ENCODE measurements at regions not wholly inside any gene's neighbourhood (a gene's known extent, or its start where the extent isn't known, plus 50 kb on each side); places are given as distances from the start of the nearest gene placed in this dataset.

- TF ChIP-seq MED13 (CRISPR knock-in tag; IDR thresholded peaks at IDR 0.05) (no peak), RXRB (CRISPR knock-in tag; IDR thresholded peaks at IDR 0.05; ENCODE audit: borderline replicate concordance) (peak; percentile 54), RERE (CRISPR knock-in tag; IDR thresholded peaks at IDR 0.05; ENCODE audit: low read depth) (0 out of 2 replicates have a peak, but pooled peaks have one; percentile 32), HOXA3 (CRISPR knock-in tag; IDR thresholded peaks at IDR 0.05) (no peak), IRF2 (CRISPR knock-in tag; IDR thresholded peaks at IDR 0.05) (no peak), NONO (IDR thresholded peaks at IDR 0.05) (no peak), NONO (CRISPR knock-in tag; conservative IDR thresholded peaks at IDR 0.05) (no peak), SRY (CRISPR knock-in tag; IDR thresholded peaks at IDR 0.05) (no peak), KLF13 (CRISPR knock-in tag; IDR thresholded peaks at IDR 0.05) (no peak), ZNF451 (CRISPR knock-in tag; IDR thresholded peaks at IDR 0.05) (no peak), TFAP4 (IDR thresholded peaks at IDR 0.05; ENCODE audit: borderline replicate concordance, low read depth) (no peak), ZNF138 (CRISPR knock-in tag; IDR thresholded peaks at IDR 0.05; ENCODE audit: low read depth) (no peak), HMG20B (CRISPR knock-in tag; conservative IDR thresholded peaks at IDR 0.05) (no peak), AGO1 (IDR thresholded peaks at IDR 0.05; ENCODE audit: low read depth, low read length, poor library complexity, severe bottlenecking) (no peak), RARA (CRISPR knock-in tag; IDR thresholded peaks at IDR 0.05) (peak; percentile 91), BCL6 (CRISPR knock-in tag; IDR thresholded peaks at IDR 0.05) (peak; percentile 63; the same call in 1 of the 2 replicates), CBX2 (IDR thresholded peaks at IDR 0.05; ENCODE audit: low read depth, low read length) (no peak), CBX2 (CRISPR knock-in tag; IDR thresholded peaks at IDR 0.05; ENCODE audit: low read depth) (no peak), JARID2 (CRISPR knock-in tag; IDR thresholded peaks at IDR 0.05; ENCODE audit: insufficient replicate concordance) (no peak), RNF2 (conservative IDR thresholded peaks at IDR 0.05; ENCODE audit: low read depth) (no peak), ZBTB21 (CRISPR knock-in tag; IDR thresholded peaks at IDR 0.05) (no peak), ZSCAN5A (CRISPR knock-in tag; IDR thresholded peaks at IDR 0.05; ENCODE audit: borderline replicate concordance) (no peak), HHEX (CRISPR knock-in tag; IDR thresholded peaks at IDR 0.05) (peak; percentile 83), TBX3 (IDR thresholded peaks at IDR 0.05; ENCODE audit: borderline replicate concordance) (peak; percentile 19; the same call in 1 of the 2 replicates), ZNF205 (CRISPR knock-in tag; IDR thresholded peaks at IDR 0.05) (0 out of 2 replicates have a peak, but pooled peaks have one; percentile 34)
- TF ChIP-seq, protein P1, sequence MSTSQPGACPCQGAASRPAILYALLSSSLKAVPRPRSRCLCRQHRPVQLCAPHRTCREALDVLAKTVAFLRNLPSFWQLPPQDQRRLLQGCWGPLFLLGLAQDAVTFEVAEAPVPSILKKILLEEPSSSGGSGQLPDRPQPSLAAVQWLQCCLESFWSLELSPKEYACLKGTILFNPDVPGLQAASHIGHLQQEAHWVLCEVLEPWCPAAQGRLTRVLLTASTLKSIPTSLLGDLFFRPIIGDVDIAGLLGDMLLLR (CRISPR knock-in tag; IDR thresholded peaks at IDR 0.05): no peak
These were observed 97.9 kb downstream of the TMEM168 start (continued) for GRCh38 chr7:112692333-112692732.

All from HepG2 (cell line).